RWPE2 (cell line): ENCODE measurements at regions not wholly inside any gene's neighbourhood (a gene's known extent, or its start where the extent isn't known, plus 50 kb on each side); places are given as distances from the start of the nearest gene placed in this dataset.
A peak's percentile ranks its signal among the peaks of the same experiment; 100 is the strongest.
"Not testable (repeated sequence)": the region's sequence is repeated elsewhere in the genome, so short reads cannot be mapped to it uniquely, and the experiment has no call there.

Experiments
- ATAC-seq: fragments of 200-7000 bp; cut with Tn5 transposase; 3 replicates; pipeline ENCODE4 v1.9.1; 2021; ENCODE audit warnings: low read depth
- DNase-seq: peaks from one replicate; pipeline ENCODE4 v3.0.0-alpha.2; 2020; ENCODE audit warnings: low spot score
- H3K27ac ChIP-seq: fragments of 450-650 bp; 2 replicates; pipeline ENCODE4 v1.5.1; 2017; ENCODE audit warnings: mild to moderate bottlenecking; ENCODE audit not compliant: poor library complexity, severe bottlenecking
- H3K27me3 ChIP-seq: fragments of 250-450 bp; sonication (Bioruptor Pico); 2 replicates; pipeline ENCODE4 v1.5.1; 2021; ENCODE audit warnings: mild to moderate bottlenecking, moderate library complexity; ENCODE audit not compliant: insufficient read depth, poor library complexity, severe bottlenecking
- H3K36me3 ChIP-seq: fragments of 250-450 bp; sonication (Bioruptor Pico); 2 replicates; pipeline ENCODE4 v1.5.1; 2020; ENCODE audit warnings: low read depth, mild to moderate bottlenecking, moderate library complexity
- H3K4me1 ChIP-seq: fragments of 250-450 bp; sonication (Bioruptor Pico); 2 replicates; pipeline ENCODE4 v1.5.1; 2021; ENCODE audit warnings: mild to moderate bottlenecking, moderate library complexity; ENCODE audit not compliant: insufficient read depth, poor library complexity, severe bottlenecking
- H3K4me3 ChIP-seq: fragments of 250-450 bp; sonication (Bioruptor Pico); 2 replicates; pipeline ENCODE4 v1.5.1; 2021; ENCODE audit warnings: mild to moderate bottlenecking, moderate library complexity; ENCODE audit not compliant: severe bottlenecking
- H3K9me3 ChIP-seq: fragments of 250-450 bp; sonication (Bioruptor Pico); 2 replicates; pipeline ENCODE4 v1.5.1; 2021; ENCODE audit warnings: mild to moderate bottlenecking, moderate library complexity; ENCODE audit not compliant: severe bottlenecking
- TF ChIP-seq, protein P1 (sequence below): fragments of 450-650 bp; IDR thresholded peaks from one replicate; pipeline ENCODE4 v1.5.1; 2017; ENCODE audit warnings: mild to moderate bottlenecking, moderate library complexity; ENCODE audit not compliant: poor library complexity, severe bottlenecking

DNA sequence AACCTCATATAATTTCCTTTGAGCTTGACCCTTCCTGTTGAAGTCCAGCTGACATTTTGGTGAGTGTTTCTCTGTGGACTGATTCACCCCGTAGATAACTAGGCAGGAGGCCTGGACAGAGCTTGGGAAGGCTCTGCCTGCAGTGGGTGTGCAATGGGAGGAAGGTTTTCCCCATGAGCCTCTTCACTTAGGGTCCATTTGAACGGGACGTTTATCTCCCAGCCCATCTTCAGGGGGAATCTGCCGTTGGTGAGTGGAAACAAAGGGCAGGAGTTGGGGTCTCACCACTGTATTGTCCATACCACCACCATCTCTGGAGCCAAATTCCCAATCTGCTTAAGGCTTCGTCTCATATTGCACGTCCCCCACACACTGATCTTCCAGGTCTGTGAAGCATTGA, 825.6 kb upstream of the TPTE start:
- DNase-seq, H3K27ac ChIP-seq, H3K36me3 ChIP-seq, H3K4me1 ChIP-seq, ATAC-seq, H3K27me3 ChIP-seq, H3K4me3 ChIP-seq, H3K9me3 ChIP-seq: not testable (repeated sequence)

DNA sequence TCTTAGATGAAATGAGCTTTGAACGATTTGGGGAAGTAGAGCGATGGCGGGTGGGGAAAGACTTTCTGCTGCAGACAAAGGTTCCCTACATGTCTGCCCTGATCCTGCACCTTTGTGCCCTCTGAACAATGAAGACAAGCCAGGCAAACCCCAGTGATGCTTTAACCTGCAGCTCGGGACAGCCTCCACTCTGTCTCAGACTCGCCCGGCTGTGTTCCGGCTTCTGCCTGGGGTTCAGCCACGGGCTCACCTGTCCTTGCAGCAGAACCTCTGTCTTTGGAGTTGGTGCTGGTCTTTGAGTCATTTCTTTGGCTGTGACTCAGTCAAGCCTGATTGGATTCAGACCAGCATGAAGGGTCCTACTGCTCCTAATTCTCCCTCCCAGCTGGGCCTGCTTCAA, 823.6 kb upstream of the TPTE start:
- H3K36me3 ChIP-seq, H3K4me1 ChIP-seq, DNase-seq, H3K27me3 ChIP-seq, H3K27ac ChIP-seq, ATAC-seq, H3K9me3 ChIP-seq, H3K4me3 ChIP-seq: not testable (repeated sequence)

DNA sequence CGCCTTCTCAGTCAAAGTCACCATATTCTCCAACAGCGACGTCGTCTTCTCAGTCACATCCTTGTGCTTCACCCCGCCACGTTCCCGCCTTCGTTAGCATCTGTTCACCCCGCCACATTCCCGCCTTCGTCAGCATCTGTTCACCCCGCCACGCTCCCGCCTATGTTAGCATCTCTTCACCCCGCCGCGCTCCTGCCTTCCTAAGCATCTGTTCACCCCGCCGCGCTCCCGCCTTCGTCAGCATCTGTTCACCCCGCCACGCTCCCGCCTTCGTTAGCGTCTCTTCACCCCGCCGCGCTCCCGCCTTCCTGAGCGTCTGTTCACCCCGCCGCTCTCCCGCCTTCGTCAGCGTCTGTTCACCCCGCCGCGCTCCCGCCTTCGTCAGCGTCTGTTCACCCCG, 816.4 kb upstream of the TPTE start:
- not testable (repeated sequence) for H3K27me3 ChIP-seq, H3K36me3 ChIP-seq, ATAC-seq, DNase-seq, H3K27ac ChIP-seq, H3K4me3 ChIP-seq, H3K9me3 ChIP-seq, H3K4me1 ChIP-seq

DNA sequence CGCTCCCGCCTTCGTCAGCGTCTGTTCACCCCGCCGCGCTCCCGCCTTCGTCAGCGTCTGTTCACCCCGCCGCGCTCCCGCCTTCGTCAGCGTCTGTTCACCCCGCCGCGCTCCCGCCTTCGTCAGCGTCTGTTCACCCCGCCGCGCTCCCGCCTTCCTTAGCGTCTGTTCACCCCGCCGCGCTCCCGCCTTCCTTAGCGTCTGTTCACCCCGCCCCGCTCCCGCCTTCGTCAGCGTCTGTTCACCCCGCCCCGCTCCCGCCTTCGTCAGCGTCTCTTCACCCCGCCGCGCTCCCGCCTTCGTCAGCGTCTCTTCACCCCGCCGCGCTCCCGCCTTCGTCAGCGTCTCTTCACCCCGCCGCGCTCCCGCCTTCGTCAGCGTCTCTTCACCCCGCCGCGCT, 815.9 kb upstream of the TPTE start:
- H3K27me3 ChIP-seq, H3K9me3 ChIP-seq, H3K27ac ChIP-seq, H3K4me1 ChIP-seq, ATAC-seq, H3K36me3 ChIP-seq, H3K4me3 ChIP-seq, DNase-seq: not testable (repeated sequence)

DNA sequence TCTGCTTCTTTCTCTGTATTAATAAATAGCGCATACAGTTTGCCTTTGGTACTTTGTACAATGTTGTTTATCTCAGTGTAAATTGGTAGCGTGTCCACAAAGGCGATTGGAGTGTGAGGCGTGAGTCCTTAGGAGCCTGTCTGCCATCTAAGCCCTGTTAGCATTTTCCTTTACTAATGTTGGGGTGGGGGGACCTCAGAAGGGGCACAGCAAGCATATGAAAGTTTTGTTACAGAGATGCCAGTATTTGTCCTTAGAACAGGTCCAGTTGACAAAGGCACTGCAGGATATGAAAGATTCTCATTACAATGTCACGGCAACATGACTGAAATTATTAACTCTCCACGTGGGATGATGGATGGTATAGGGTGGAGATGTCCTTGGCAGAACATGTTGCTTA, 796.8 kb upstream of the TPTE start:
- not testable (repeated sequence) for H3K4me1 ChIP-seq, DNase-seq, H3K9me3 ChIP-seq, H3K27me3 ChIP-seq, H3K4me3 ChIP-seq, ATAC-seq, H3K27ac ChIP-seq, H3K36me3 ChIP-seq

DNA sequence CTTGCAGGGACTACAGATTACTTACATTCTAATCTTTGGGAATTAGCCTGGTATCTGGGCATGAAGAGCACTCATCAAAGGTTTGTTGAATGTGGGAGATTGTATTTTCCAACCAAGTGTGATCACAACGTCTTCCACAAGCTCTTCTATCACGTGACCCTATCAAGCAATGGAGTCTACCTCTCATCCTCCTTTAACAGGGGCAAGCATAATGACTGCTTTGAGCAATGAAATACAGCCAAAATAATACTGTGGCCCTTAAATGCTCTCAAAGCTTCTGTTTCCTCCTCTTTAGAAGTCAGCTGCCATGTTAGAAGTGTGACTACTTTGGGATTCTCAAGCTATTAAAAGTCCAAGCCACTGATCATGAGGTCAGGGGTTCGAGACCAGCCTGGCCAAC, 794.2 kb upstream of the TPTE start:
- H3K27me3 ChIP-seq, H3K4me1 ChIP-seq, H3K27ac ChIP-seq, ATAC-seq, DNase-seq, H3K4me3 ChIP-seq, H3K36me3 ChIP-seq: not testable (repeated sequence)
- H3K9me3 ChIP-seq, result peaks cover 11% of the 10 kb centered on the region

DNA sequence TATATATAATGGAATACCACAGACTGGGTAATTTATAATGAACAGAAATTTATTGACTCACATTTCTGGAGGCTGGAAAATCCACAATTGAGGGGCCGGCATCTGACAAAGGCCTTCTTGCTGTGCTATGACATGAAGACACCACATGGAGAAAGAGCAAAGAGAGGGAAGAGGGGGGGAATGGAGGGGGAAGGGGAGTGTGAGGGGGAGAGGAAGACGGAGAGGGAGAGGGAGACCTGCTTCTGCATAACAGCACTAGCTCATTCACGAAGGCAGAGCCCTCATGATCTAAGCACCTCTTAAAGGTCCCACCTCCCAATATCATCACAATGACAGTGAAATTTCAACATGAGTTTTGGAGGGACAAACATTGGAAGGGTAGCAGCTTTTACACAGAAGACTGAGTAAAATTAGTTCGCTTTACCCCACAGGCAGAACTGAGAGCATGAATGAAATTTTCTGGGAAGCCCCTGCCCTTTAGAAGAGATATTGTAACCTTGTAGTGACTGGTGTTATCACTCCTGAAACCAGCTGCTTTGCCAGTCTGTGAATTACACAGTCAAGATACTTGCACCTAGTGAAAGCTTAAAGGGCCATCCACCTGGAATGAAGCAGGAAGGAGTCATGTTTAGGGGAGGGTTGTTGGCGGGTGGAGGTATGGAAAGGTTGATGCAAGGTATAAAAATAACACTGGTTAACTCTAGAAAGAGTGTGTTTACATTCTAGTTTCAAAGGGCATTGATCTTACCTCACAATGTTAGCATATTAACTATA, 793.0 kb upstream of the TPTE start:
- H3K9me3 ChIP-seq, result peaks cover 14% of the 10 kb centered on the region
- peak; percentile 63; the same call in 1 of the 3 replicates for ATAC-seq
- H3K27me3 ChIP-seq, H3K27ac ChIP-seq, H3K4me3 ChIP-seq, H3K4me1 ChIP-seq, H3K36me3 ChIP-seq, DNase-seq: not testable (repeated sequence)

DNA sequence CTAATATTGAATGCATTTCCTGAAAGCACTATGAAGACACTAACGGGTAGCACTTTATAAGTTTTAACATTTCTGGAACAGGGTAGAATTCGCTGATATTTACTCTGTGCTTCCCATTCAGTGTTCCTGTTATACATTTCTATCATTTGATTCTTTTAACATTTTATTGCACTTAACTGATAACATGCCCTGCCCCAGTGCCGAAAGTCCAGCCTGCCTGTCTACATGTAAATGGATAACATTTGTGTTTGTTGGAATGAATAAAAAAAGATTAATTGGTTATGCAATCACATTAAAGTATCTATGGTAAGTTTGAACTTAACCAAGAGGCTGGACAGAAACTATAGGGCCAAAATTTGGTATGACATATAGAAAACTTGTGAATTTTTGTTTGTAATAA, 790.5 kb upstream of the TPTE start:
- Histone ChIP-seq H3K9me3 (peaks cover 16% of the 10 kb centered on the region), H3K27ac (no peak overlapping the region)

DNA sequence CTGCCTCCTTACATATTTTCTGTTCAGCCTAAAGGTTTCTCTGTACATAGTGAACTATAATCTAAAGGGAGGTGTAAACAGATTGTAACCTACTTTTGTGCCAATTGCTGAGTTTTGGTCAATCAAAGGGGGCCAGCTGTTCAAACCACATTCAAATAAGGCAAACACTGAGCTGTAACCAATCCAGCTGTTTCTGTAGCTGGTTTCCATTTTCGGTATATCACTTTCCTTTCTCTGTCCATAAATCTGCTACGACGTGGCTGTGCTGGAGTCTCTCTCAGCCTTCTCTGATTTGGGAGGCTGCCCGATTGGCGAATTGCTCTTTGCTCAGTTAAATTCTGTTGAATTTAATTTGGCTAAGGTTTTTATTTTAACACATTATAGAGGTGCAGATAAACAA, 790.1 kb upstream of the TPTE start:
- not testable (repeated sequence) for H3K27me3 ChIP-seq, H3K36me3 ChIP-seq, H3K27ac ChIP-seq, H3K4me1 ChIP-seq, ATAC-seq, DNase-seq, H3K4me3 ChIP-seq
- H3K9me3 ChIP-seq, result peaks cover 16% of the 10 kb centered on the region

More for the DNA sequence above, 790.5 kb upstream of the TPTE start:
- Histone ChIP-seq H3K27me3 (no peaks in the 10 kb centered on the region), H3K4me3 (no peak overlapping the region), H3K36me3 (no peaks in the 10 kb centered on the region), H3K4me1 (no peaks in the 10 kb centered on the region)
- no peak for ATAC-seq
- no peak for DNase-seq
- TF ChIP-seq, protein P1, sequence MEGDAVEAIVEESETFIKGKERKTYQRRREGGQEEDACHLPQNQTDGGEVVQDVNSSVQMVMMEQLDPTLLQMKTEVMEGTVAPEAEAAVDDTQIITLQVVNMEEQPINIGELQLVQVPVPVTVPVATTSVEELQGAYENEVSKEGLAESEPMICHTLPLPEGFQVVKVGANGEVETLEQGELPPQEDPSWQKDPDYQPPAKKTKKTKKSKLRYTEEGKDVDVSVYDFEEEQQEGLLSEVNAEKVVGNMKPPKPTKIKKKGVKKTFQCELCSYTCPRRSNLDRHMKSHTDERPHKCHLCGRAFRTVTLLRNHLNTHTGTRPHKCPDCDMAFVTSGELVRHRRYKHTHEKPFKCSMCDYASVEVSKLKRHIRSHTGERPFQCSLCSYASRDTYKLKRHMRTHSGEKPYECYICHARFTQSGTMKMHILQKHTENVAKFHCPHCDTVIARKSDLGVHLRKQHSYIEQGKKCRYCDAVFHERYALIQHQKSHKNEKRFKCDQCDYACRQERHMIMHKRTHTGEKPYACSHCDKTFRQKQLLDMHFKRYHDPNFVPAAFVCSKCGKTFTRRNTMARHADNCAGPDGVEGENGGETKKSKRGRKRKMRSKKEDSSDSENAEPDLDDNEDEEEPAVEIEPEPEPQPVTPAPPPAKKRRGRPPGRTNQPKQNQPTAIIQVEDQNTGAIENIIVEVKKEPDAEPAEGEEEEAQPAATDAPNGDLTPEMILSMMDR, result no peak

DNA sequence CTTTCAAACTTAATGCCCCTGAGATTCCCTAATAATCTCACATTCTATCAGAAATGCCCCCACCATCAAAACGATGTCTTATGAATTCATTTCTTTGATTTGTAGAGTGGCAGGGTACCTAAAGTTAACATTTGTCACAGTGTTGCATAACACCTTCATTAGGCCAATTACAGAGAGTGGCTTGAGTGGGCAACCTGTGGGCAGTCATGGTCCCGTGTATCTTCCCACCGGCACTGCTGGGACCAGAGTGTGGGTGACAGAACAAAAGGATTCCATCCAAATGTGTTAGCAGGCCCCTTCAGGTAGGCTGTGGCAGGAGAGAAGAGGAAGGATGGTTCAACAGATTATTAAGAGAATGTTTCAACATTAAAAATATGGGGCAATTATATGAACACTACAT, 788.8 kb upstream of the TPTE start:
- not testable (repeated sequence) for DNase-seq, H3K27me3 ChIP-seq, H3K27ac ChIP-seq, H3K4me1 ChIP-seq, H3K4me3 ChIP-seq, H3K36me3 ChIP-seq, ATAC-seq
- H3K9me3 ChIP-seq, result peaks cover 22% of the 10 kb centered on the region
